HG02852 (cell line): ENCODE measurements at regions not wholly inside any gene's neighbourhood (a gene's known extent, or its start where the extent isn't known, plus 50 kb on each side); places are given as distances from the start of the nearest gene placed in this dataset.
"Not testable (repeated sequence)": the region's sequence is repeated elsewhere in the genome, so short reads cannot be mapped to it uniquely, and the experiment has no call there.

Experiments
- ATAC-seq: cut with Tn5 transposase; IDR thresholded peaks from one replicate; pipeline ENCODE4 v1.9.1; 2021; ENCODE audit warnings: mild to moderate bottlenecking, moderate library complexity; ENCODE audit not compliant: unreplicated experiment

DNA sequence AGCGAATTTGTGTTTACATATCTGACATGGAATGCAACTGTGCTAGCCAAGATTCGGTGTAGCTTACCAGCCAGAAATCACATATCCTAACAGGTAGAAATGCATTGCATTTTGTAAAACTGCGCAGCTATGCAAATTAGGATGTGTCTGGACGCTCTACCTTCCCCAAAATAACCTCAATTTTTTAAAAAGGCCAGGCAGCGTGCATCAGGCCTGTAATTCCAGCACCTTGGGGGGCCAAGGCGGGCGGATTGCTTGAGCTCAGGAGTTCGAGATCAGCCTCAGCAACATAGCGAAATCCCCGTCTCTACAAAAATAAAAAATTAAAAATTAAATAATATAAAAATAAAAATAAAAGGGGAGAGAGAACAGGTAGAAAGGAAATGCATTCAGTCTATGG is 305.0 kb downstream of the TYW1 start:
- no peak for ATAC-seq

- ATAC-seq: peak; percentile 81
Observed at GRCh38 chr7:67302113-67303039, 305.7 kb downstream of the TYW1 start.

DNA sequence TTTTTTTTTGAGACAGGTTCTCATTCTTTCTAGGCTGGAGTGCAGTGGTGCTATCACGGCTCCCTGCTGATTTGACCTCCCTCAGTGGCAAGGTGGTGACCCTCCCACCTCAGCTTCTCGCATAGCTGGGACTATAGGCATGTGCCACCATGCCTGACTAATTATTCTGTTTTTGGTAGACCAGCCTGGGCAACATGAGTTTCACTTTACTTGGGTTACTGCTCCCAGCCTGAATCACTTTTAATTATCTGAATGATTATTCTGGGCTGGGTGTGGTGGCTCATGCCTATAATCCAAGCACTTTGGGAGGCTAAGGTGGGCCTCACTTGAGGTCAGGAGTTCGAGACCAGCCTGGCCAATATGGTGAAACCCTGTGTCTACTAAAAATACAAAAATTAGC is 308.2 kb downstream of the TYW1 start:
- not testable (repeated sequence) for ATAC-seq

DNA sequence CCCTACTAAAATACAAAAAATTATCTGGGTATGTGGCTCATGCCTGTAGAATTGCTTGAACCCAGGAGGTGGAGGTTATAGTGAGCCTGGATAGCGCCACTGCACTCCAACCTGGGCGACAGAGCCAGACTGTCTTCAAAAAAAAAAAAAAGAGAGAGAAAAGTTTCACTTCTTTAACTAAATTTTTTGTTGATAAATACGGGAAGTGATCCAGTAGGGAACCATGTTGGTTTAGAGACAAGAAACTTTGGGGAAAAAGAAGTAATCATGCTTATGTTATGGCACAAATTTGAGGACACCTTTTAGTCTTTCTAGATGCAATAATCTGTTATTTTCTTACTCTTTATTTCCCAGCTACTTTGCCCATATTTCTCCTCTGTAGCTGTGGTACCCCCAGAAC is 309.7 kb downstream of the TYW1 start:
- no peak for ATAC-seq

GRCh38 chr7:67309764-67310549 is 313.3 kb downstream of the TYW1 start:
- no peak for ATAC-seq

- no peak for ATAC-seq
Observed at GRCh38 chr7:67311901-67312300, 315.3 kb downstream of the TYW1 start.

GRCh38 chr7:67313213-67313612 is 316.6 kb downstream of the TYW1 start:
- no peak for ATAC-seq

- ATAC-seq: not testable (repeated sequence)
Observed at GRCh38 chr7:67316902-67317301, 320.3 kb downstream of the TYW1 start.

- ATAC-seq: not testable (repeated sequence)
Observed at GRCh38 chr7:67328257-67328656, 331.6 kb downstream of the TYW1 start.

DNA sequence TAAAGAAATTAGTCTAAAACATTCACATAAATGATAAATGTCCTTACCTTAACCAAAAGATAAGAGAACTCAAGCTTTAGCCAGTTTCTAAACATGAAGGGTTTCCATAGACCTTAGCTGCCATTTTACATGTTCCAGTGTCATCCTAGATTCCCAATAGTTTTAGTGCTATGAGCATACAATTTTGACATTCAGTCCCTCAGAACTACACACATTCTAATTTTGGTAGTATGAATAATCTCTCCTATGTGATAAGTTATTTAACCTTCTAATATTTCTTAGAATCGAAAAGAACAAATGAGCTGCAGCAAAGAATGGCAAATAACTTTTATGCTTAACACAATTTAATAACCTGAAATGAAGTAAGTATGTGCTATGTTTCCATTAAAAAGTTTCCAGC is 338.5 kb downstream of the TYW1 start:
- ATAC-seq: not testable (repeated sequence)

DNA sequence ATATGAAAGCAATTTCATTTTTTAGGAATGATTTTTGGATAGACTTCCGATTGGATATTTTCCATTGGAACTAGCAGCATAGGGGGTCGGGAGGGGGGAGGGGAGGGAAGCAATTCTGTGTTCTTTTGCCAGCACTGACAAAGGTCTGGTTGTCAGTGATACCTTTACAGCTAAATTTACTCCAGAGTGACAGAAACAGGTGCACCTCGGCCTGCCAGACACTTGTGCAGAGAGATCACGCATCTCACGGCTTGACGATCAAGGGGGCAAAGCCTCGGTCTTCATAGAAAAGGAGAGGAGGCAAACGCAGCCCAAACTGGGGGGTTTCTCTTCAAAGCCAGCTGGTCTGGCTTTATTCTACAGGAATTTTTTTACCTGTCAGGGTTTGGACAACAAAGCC is 339.0 kb downstream of the TYW1 start:
- not testable (repeated sequence) for ATAC-seq

GRCh38 chr7:67338545-67338944 is 341.9 kb downstream of the TYW1 start:
- not testable (repeated sequence) for ATAC-seq

DNA sequence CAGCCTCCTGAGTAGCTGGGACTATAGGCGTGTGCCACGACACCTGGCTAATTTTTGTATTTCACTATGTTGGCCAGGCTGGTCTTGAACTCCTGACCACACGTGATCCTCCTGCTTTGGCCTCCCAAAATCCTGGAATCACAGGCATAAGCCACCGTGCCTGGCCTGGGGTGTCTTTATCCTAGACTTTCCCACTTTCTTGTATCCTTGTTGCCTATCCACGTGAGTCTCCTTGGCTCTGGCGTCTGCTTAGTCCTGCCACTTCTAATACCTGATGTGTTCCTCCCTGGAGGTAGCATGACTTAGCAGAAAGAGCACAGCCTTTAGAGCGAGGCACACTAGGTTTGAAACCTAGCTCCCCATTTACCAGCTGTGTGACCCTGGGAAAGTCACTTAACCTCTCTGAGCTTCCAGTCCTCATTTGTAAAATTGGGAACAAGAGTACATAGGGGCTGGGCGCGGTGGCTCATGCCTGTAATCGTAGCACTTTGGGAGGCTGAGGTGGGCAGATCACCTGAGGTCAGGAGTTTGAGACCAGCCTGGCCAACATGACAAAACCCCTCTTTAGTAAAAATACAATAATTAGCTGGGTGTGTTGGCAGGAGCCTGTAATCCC is 344.6 kb downstream of the TYW1 start:
- ATAC-seq: no peak

GRCh38 chr7:67343114-67343513 is 346.5 kb downstream of the TYW1 start:
- ATAC-seq: no peak

- ATAC-seq: no peak
Observed at GRCh38 chr7:67343572-67343971, 346.9 kb downstream of the TYW1 start.

DNA sequence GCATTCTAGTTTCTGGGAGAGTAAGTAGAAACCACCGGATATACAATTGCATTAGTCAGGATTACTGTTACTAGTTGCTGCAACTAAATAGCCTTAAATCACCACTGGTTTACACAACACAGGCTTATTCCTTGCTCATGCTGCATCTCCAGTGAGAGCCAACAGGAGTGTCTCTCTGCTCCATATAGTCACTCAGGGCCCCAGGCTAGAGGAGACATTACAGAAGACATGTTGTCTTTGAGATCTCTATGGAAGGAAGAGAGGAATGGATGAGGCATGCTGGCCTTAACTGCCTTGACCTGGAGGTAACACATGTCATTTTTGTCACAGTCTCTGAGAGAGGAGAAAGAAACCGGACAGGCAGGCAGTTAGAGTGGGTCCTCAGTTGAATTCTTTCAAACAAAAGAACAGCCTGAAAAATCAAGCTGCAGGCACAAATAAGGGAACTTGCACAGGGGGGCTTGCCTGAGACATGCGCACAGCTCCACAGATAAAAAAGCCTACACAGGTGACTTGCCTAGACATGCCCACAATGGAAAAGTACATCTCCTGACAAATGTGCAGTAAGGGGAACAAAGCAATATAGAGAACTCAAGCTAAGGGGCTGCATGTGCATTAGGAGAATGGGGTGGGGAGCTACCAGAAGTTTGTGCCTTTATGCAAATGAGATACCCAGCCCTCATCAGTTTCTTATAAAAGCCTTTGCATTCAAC is 348.0 kb downstream of the TYW1 start:
- ATAC-seq: no peak

DNA sequence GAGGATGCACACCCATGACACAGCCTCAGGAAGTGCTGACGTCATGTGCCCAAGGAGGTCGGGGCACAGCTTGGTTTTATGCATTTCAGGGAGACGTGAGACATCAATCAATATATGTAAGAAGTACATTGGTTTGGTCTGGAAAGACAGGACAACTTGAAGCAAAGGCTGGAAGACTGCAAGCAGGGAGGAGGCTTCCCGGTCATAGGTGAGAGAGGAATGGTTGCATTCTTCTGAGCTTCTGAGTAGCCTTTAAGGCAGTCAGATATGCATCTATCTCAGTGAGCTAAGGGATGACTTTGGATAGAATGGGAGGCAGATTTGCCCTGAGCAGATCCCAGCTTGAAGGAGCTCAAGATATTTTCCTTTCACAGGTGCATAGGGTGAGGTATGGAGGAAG is 349.5 kb downstream of the TYW1 start:
- no peak for ATAC-seq

GRCh38 chr7:67346876-67347275 is 350.2 kb downstream of the TYW1 start:
- no peak for ATAC-seq

DNA sequence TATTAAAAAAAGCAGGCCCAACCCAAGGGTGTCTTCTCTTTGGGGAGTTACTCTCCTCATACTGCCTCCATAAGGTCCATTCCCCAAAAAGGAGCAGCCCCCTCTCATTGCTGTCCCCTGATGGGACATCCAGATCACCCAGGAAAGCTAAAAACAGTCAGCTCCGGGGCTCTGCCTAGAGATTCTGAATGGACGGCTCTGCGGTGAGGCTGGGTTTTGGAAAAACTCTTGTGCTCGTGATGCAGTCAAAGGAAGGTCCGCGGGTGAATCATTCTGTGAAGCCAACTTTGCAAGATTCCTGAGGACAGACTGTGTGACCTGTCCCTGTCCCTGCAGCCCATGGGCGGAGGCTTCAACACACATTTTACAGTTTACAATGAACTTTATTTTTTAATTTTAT is 351.5 kb downstream of the TYW1 start:
- ATAC-seq: no peak

GRCh38 chr7:67357653-67358052 is 361.0 kb downstream of the TYW1 start:
- not testable (repeated sequence) for ATAC-seq

GRCh38 chr7:67358316-67358715 is 361.7 kb downstream of the TYW1 start:
- ATAC-seq: not testable (repeated sequence)
